ENCODE measurements at regions not wholly inside any gene's neighbourhood (a gene's known extent, or its start where the extent isn't known, plus 50 kb on each side); places are given as distances from the start of the nearest gene placed in this dataset.

GRCh38 chr10:131363416-131363815, 51.9 kb upstream of the TCERG1L start:
- POLR2A ChIA-PET, result no interaction called here

GRCh38 chr10:131371571-131371970, 60.0 kb upstream of the TCERG1L start:
- Histone ChIP-seq H3K9me3 (replicated peaks; ENCODE audit: control insufficient read depth, insufficient read depth, low read length) (no peaks in the 10 kb centered on the region; the same call in 2 of the 3 replicates), H3K27me3 (replicated peaks in 1 of 2; ENCODE audit: control insufficient read depth in 2 of 2, insufficient read depth in 2 of 2, low read length in 1 of 2) (no peaks in the 10 kb centered on the region), H3K4me3 (no peak overlapping the region), H3K9ac (ENCODE audit: control insufficient read depth, insufficient read depth, low read length) (no peak overlapping the region), H3K4me1 (ENCODE audit: control insufficient read depth, insufficient read depth, low read length) (no peaks in the 10 kb centered on the region), H3K27ac (ENCODE audit: control insufficient read depth, insufficient read depth) (no peak overlapping the region), H3K79me2 (ENCODE audit: control insufficient read depth, insufficient read depth, low read length) (no peaks in the 10 kb centered on the region), H3K36me3 (ENCODE audit: control insufficient read depth in 2 of 2, insufficient read depth in 2 of 2, low read length in 1 of 2) (no peaks in the 10 kb centered on the region), H2AFZ (ENCODE audit: control insufficient read depth, low read depth, low read length) (no peak overlapping the region), H3K4me2 (ENCODE audit: control insufficient read depth, insufficient read depth) (no peak overlapping the region), H4K20me1 (ENCODE audit: control insufficient read depth, insufficient read depth) (no peaks in the 10 kb centered on the region)
- ATAC-seq, result no peak
- no TSS peak for BruUV-seq (replicated peaks)
- DNase-seq (ENCODE audit: low read depth, low spot score), result no peak
- 9% methylated on average over 8 of the region's 8 CpGs for WGBS (ENCODE audit: insufficient coverage, insufficient replicate concordance, low lambda C conversion rate, missing lambda C conversion rate)
- in situ Hi-C loops (cut with MboI) (no loop called here), intact Hi-C loops (cut with micrococcal nuclease; ENCODE audit: unreplicated experiment) (no loop called here)
- RAD21 ChIA-PET (ENCODE audit: unreplicated experiment), result no interaction called here
- CTCF ChIA-PET, result no interaction called here
- POLR2A ChIA-PET, result no interaction called here
- SMC1A ChIA-PET (ENCODE audit: uncharacterized antibody, unreplicated experiment), result no interaction called here
- FAIRE-seq, result no peak
- TF ChIP-seq IKZF1 (conservative IDR thresholded peaks at IDR 0.05) (no peak), RFX5 (IDR thresholded peaks at IDR 0.05; ENCODE audit: low read depth, low read length) (no peak), EGR1 (IDR thresholded peaks at IDR 0.05; ENCODE audit: borderline replicate concordance in 1 of 2, low read depth in 2 of 2, low read length in 2 of 2) (no peak), RUNX3 (IDR thresholded peaks at IDR 0.05; ENCODE audit: low read length) (no peak), SREBF2 (IDR thresholded peaks at IDR 0.05; ENCODE audit: low read length) (no peak), RAD51 (IDR thresholded peaks at IDR 0.05) (no peak)
- TF ChIP-seq, protein P1, sequence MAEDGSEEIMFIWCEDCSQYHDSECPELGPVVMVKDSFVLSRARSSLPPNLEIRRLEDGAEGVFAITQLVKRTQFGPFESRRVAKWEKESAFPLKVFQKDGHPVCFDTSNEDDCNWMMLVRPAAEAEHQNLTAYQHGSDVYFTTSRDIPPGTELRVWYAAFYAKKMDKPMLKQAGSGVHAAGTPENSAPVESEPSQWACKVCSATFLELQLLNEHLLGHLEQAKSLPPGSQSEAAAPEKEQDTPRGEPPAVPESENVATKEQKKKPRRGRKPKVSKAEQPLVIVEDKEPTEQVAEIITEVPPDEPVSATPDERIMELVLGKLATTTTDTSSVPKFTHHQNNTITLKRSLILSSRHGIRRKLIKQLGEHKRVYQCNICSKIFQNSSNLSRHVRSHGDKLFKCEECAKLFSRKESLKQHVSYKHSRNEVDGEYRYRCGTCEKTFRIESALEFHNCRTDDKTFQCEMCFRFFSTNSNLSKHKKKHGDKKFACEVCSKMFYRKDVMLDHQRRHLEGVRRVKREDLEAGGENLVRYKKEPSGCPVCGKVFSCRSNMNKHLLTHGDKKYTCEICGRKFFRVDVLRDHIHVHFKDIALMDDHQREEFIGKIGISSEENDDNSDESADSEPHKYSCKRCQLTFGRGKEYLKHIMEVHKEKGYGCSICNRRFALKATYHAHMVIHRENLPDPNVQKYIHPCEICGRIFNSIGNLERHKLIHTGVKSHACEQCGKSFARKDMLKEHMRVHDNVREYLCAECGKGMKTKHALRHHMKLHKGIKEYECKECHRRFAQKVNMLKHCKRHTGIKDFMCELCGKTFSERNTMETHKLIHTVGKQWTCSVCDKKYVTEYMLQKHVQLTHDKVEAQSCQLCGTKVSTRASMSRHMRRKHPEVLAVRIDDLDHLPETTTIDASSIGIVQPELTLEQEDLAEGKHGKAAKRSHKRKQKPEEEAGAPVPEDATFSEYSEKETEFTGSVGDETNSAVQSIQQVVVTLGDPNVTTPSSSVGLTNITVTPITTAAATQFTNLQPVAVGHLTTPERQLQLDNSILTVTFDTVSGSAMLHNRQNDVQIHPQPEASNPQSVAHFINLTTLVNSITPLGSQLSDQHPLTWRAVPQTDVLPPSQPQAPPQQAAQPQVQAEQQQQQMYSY (CRISPR knock-in tag; IDR thresholded peaks at IDR 0.05), result no peak

More at GRCh38 chr10:131363416-131363815, 51.9 kb upstream of the TCERG1L start:
- no peak overlapping the region for H3K27ac ChIP-seq (ENCODE audit: control insufficient read depth, insufficient read depth)
- H3K36me3 ChIP-seq (ENCODE audit: control insufficient read depth in 2 of 2, insufficient read depth in 2 of 2, low read length in 1 of 2), result no peaks in the 10 kb centered on the region
- no peaks in the 10 kb centered on the region for H3K4me1 ChIP-seq (ENCODE audit: control insufficient read depth, insufficient read depth, low read length)
- no TSS peak for BruUV-seq (replicated peaks)
- in situ Hi-C loops (cut with MboI) (no loop called here), intact Hi-C loops (cut with micrococcal nuclease; ENCODE audit: unreplicated experiment) (no loop called here)
- SMC1A ChIA-PET (ENCODE audit: uncharacterized antibody, unreplicated experiment), result no interaction called here
- H3K79me2 ChIP-seq (ENCODE audit: control insufficient read depth, insufficient read depth, low read length), result no peaks in the 10 kb centered on the region
- H4K20me1 ChIP-seq (ENCODE audit: control insufficient read depth, insufficient read depth), result no peaks in the 10 kb centered on the region
- no peak overlapping the region for H3K4me2 ChIP-seq (ENCODE audit: control insufficient read depth, insufficient read depth)
- RAD21 ChIA-PET (ENCODE audit: unreplicated experiment), result no interaction called here
- H3K27me3 ChIP-seq (replicated peaks in 1 of 2; ENCODE audit: control insufficient read depth in 2 of 2, insufficient read depth in 2 of 2, low read length in 1 of 2), result no peaks in the 10 kb centered on the region
- DNase-seq (ENCODE audit: low read depth, low spot score) (no peak), ATAC-seq (no peak), FAIRE-seq (no peak)
- H3K9ac ChIP-seq (ENCODE audit: control insufficient read depth, insufficient read depth, low read length), result no peak overlapping the region
- WGBS (ENCODE audit: insufficient coverage, insufficient replicate concordance, low lambda C conversion rate, missing lambda C conversion rate), result 0% methylated on average over 2 of the region's 2 CpGs
- H2AFZ ChIP-seq (ENCODE audit: control insufficient read depth, low read depth, low read length), result no peak overlapping the region
- TF ChIP-seq NFYA (IDR thresholded peaks at IDR 0.05; ENCODE audit: borderline replicate concordance, low read depth, low read length) (no peak), SPI1 (IDR thresholded peaks at IDR 0.05; ENCODE audit: borderline replicate concordance, insufficient read depth, low read depth, low read length) (no peak), HSF1 (IDR thresholded peaks at IDR 0.05; ENCODE audit: low read depth, low read length) (no peak), BMI1 (IDR thresholded peaks at IDR 0.05; ENCODE audit: borderline replicate concordance) (no peak), SRF (IDR thresholded peaks at IDR 0.05; ENCODE audit: low read depth in 2 of 2, low read length in 2 of 2) (no peak), BHLHE40 (IDR thresholded peaks at IDR 0.05; ENCODE audit: borderline replicate concordance in 1 of 2, low read depth in 2 of 2, low read length in 1 of 2) (no peak), IKZF1 (conservative IDR thresholded peaks at IDR 0.05) (no peak), RB1 (IDR thresholded peaks at IDR 0.05; ENCODE audit: borderline replicate concordance) (no peak), BACH1 (IDR thresholded peaks at IDR 0.05; ENCODE audit: borderline replicate concordance) (no peak), EP300 (IDR thresholded peaks at IDR 0.05; ENCODE audit: borderline replicate concordance in 1 of 2, control insufficient read depth in 1 of 2, low read depth in 2 of 2, low read length in 2 of 2) (no peak)
- no peaks in the 10 kb centered on the region for H3K9me3 ChIP-seq (replicated peaks; ENCODE audit: control insufficient read depth, insufficient read depth, low read length)
- no peak overlapping the region for H3K4me3 ChIP-seq
- CTCF ChIA-PET, result no interaction called here
